ENCODE measurements at regions not wholly inside any gene's neighbourhood (a gene's known extent, or its start where the extent isn't known, plus 50 kb on each side); places are given as distances from the start of the nearest gene placed in this dataset.

- intact Hi-C loops (cut with DNase I), result no loop called here
- H3K9me3 ChIP-seq, result no peaks in the 10 kb centered on the region
- H3K27ac ChIP-seq, result no peak overlapping the region
- no peak overlapping the region for H3K4me3 ChIP-seq (replicated peaks in 1 of 3)
- no peak for DNase-seq
- 88 to 89% methylated on average over 4 of the region's 4 CpGs for WGBS, 2 donors
- H3K27me3 ChIP-seq, result no peaks in the 10 kb centered on the region
- TF ChIP-seq POLR2A (IDR thresholded peaks at IDR 0.05), result no peak
- TF ChIP-seq, protein P1, sequence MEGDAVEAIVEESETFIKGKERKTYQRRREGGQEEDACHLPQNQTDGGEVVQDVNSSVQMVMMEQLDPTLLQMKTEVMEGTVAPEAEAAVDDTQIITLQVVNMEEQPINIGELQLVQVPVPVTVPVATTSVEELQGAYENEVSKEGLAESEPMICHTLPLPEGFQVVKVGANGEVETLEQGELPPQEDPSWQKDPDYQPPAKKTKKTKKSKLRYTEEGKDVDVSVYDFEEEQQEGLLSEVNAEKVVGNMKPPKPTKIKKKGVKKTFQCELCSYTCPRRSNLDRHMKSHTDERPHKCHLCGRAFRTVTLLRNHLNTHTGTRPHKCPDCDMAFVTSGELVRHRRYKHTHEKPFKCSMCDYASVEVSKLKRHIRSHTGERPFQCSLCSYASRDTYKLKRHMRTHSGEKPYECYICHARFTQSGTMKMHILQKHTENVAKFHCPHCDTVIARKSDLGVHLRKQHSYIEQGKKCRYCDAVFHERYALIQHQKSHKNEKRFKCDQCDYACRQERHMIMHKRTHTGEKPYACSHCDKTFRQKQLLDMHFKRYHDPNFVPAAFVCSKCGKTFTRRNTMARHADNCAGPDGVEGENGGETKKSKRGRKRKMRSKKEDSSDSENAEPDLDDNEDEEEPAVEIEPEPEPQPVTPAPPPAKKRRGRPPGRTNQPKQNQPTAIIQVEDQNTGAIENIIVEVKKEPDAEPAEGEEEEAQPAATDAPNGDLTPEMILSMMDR (IDR thresholded peaks at IDR 0.05), result no peak
- H3K4me1 ChIP-seq, result no peaks in the 10 kb centered on the region
- H3K36me3 ChIP-seq, result no peaks in the 10 kb centered on the region
These were observed 167.3 kb downstream of the TMEM18 start for GRCh38 chr2:509888-510287.

GRCh38 chr2:508121-508520, 169.1 kb downstream of the TMEM18 start:
- no peak overlapping the region for H3K27ac ChIP-seq
- TF ChIP-seq, protein P1 (IDR thresholded peaks at IDR 0.05), result no peak
- TF ChIP-seq POLR2A (IDR thresholded peaks at IDR 0.05), result no peak

GRCh38 chr2:506866-507265, 170.3 kb downstream of the TMEM18 start:
- TF ChIP-seq, protein P1 (IDR thresholded peaks at IDR 0.05), result no peak
- no peak for TF ChIP-seq POLR2A (IDR thresholded peaks at IDR 0.05)
- intact Hi-C loops (cut with DNase I), result no loop called here
- WGBS, 2 donors, result 89 to 97% methylated on average over 5 of the region's 5 CpGs
- Histone ChIP-seq H3K36me3 (no peaks in the 10 kb centered on the region), H3K4me1 (no peaks in the 10 kb centered on the region), H3K9me3 (no peaks in the 10 kb centered on the region), H3K27ac (no peak overlapping the region), H3K27me3 (no peaks in the 10 kb centered on the region), H3K4me3 (replicated peaks in 1 of 3) (no peak overlapping the region)
- DNase-seq, result no peak

More at GRCh38 chr2:508121-508520, 169.1 kb downstream of the TMEM18 start:
- no peak for DNase-seq
- H3K9me3 ChIP-seq, result no peaks in the 10 kb centered on the region
- WGBS, 2 donors, result 77 to 87% methylated on average over 4 of the region's 4 CpGs
- H3K27me3 ChIP-seq, result no peaks in the 10 kb centered on the region
- H3K4me3 ChIP-seq (replicated peaks in 1 of 3), result no peak overlapping the region
- intact Hi-C loops (cut with DNase I), result no loop called here
- no peaks in the 10 kb centered on the region for H3K4me1 ChIP-seq
- no peaks in the 10 kb centered on the region for H3K36me3 ChIP-seq

- intact Hi-C loops (cut with DNase I), result no loop called here
- WGBS, 2 donors, result 69 to 84% methylated on average over 6 of the region's 6 CpGs
- Histone ChIP-seq H3K36me3 (no peaks in the 10 kb centered on the region), H3K27ac (no peak overlapping the region), H3K4me1 (no peaks in the 10 kb centered on the region), H3K4me3 (replicated peaks in 1 of 3) (no peak overlapping the region), H3K27me3 (no peaks in the 10 kb centered on the region), H3K9me3 (no peaks in the 10 kb centered on the region)
- TF ChIP-seq POLR2A (IDR thresholded peaks at IDR 0.05), result no peak
- TF ChIP-seq, protein P1 (IDR thresholded peaks at IDR 0.05), result no peak
- no peak for DNase-seq
These were observed 170.8 kb downstream of the TMEM18 start for GRCh38 chr2:506451-506850.

- 47 to 49% methylated on average over 8 of the region's 8 CpGs for WGBS, 2 donors
- DNase-seq, result no peak
These were observed 171.3 kb downstream of the TMEM18 start for GRCh38 chr2:505941-506340.

More at GRCh38 chr2:505941-506340, 171.3 kb downstream of the TMEM18 start:
- Histone ChIP-seq H3K4me1 (no peaks in the 10 kb centered on the region), H3K27ac (no peak overlapping the region), H3K27me3 (no peaks in the 10 kb centered on the region), H3K36me3 (no peaks in the 10 kb centered on the region), H3K4me3 (replicated peaks in 1 of 3) (no peak overlapping the region), H3K9me3 (no peaks in the 10 kb centered on the region)
- intact Hi-C loops (cut with DNase I), result no loop called here
- TF ChIP-seq POLR2A (IDR thresholded peaks at IDR 0.05), result no peak
- TF ChIP-seq, protein P1 (IDR thresholded peaks at IDR 0.05), result no peak

Data from thyroid gland (tissue), 4 donors.